ENCODE measurements at regions not wholly inside any gene's neighbourhood (a gene's known extent, or its start where the extent isn't known, plus 50 kb on each side); places are given as distances from the start of the nearest gene placed in this dataset.

GRCh38 chr3:101128786-101129185 is 135.6 kb upstream of the ABI3BP start:
- DNase-seq (ENCODE audit: insufficient read length, low spot score, missing footprints), result no peak
- TF ChIP-seq, protein P1, sequence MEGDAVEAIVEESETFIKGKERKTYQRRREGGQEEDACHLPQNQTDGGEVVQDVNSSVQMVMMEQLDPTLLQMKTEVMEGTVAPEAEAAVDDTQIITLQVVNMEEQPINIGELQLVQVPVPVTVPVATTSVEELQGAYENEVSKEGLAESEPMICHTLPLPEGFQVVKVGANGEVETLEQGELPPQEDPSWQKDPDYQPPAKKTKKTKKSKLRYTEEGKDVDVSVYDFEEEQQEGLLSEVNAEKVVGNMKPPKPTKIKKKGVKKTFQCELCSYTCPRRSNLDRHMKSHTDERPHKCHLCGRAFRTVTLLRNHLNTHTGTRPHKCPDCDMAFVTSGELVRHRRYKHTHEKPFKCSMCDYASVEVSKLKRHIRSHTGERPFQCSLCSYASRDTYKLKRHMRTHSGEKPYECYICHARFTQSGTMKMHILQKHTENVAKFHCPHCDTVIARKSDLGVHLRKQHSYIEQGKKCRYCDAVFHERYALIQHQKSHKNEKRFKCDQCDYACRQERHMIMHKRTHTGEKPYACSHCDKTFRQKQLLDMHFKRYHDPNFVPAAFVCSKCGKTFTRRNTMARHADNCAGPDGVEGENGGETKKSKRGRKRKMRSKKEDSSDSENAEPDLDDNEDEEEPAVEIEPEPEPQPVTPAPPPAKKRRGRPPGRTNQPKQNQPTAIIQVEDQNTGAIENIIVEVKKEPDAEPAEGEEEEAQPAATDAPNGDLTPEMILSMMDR (IDR thresholded peaks at IDR 0.05; ENCODE audit: extremely low read depth, low read depth, low read length), result no peak
- no peak overlapping the region for H2AFZ ChIP-seq (ENCODE audit: low read length)

GRCh38 chr3:101128001-101128400 is 134.8 kb upstream of the ABI3BP start:
- Histone ChIP-seq H3K27me3 (ENCODE audit: insufficient read depth, low read length) (no peaks in the 10 kb centered on the region), H3K9me3 (ENCODE audit: low read depth, low read length) (no peaks in the 10 kb centered on the region)
- TF ChIP-seq, protein P1 (IDR thresholded peaks at IDR 0.05; ENCODE audit: extremely low read depth, low read depth, low read length), result no peak

More at GRCh38 chr3:101128786-101129185, 135.6 kb upstream of the ABI3BP start:
- no peaks in the 10 kb centered on the region for H3K9me3 ChIP-seq (ENCODE audit: low read depth, low read length)
- H3K27ac ChIP-seq (ENCODE audit: low read depth, low read length), result no peak overlapping the region
- H3K36me3 ChIP-seq (ENCODE audit: insufficient read depth, low read length), result no peaks in the 10 kb centered on the region
- no peaks in the 10 kb centered on the region for H3K27me3 ChIP-seq (ENCODE audit: insufficient read depth, low read length)
- H4K20me1 ChIP-seq (ENCODE audit: insufficient read depth, low read length), result no peaks in the 10 kb centered on the region
- no peak overlapping the region for H3K4me3 ChIP-seq (ENCODE audit: insufficient read depth, low read length)
- peaks cover 3% of the 10 kb centered on the region for H3K4me1 ChIP-seq (ENCODE audit: insufficient read depth, low read length)
- H3K79me2 ChIP-seq (ENCODE audit: insufficient read depth, low read length), result no peaks in the 10 kb centered on the region
- H3K4me2 ChIP-seq (ENCODE audit: insufficient read depth, low read length), result no peak overlapping the region

DNA sequence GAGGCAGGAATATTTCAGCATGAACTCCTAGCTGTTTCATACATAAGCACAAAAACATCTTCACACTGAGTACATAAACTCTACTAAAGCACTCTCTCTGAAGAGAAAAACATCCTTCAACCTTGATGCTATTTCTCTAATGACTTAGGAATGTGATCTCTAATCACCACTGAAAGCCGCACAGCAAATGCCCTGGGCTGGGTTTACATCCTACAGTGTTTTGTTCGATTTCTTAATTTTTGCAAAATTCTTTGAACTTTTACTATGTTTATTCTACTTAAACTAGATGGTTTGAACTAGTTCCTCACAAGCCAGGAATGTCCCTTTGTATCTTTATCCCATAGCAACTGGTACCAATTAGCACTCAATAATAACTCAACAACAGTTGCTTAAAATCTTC is 130.9 kb upstream of the ABI3BP start:
- DNase-seq (ENCODE audit: insufficient read length, low spot score, missing footprints), result no peak
- Histone ChIP-seq H2AFZ (ENCODE audit: low read length) (no peak overlapping the region), H3K4me3 (ENCODE audit: insufficient read depth, low read length) (no peak overlapping the region), H3K36me3 (ENCODE audit: insufficient read depth, low read length) (no peaks in the 10 kb centered on the region), H3K27ac (ENCODE audit: low read depth, low read length) (no peak overlapping the region), H4K20me1 (ENCODE audit: insufficient read depth, low read length) (no peaks in the 10 kb centered on the region), H3K9me3 (ENCODE audit: low read depth, low read length) (no peaks in the 10 kb centered on the region), H3K79me2 (ENCODE audit: insufficient read depth, low read length) (no peaks in the 10 kb centered on the region), H3K27me3 (ENCODE audit: insufficient read depth, low read length) (no peaks in the 10 kb centered on the region), H3K4me2 (ENCODE audit: insufficient read depth, low read length) (no peak overlapping the region), H3K4me1 (ENCODE audit: insufficient read depth, low read length) (peaks cover 13% of the 10 kb centered on the region)
- TF ChIP-seq, protein P1 (IDR thresholded peaks at IDR 0.05; ENCODE audit: extremely low read depth, low read depth, low read length), result no peak

More at GRCh38 chr3:101128001-101128400, 134.8 kb upstream of the ABI3BP start:
- peaks cover 3% of the 10 kb centered on the region for H3K4me1 ChIP-seq (ENCODE audit: insufficient read depth, low read length)
- no peak overlapping the region for H3K27ac ChIP-seq (ENCODE audit: low read depth, low read length)
- no peak for DNase-seq (ENCODE audit: insufficient read length, low spot score, missing footprints)
- H3K4me2 ChIP-seq (ENCODE audit: insufficient read depth, low read length), result no peak overlapping the region
- H2AFZ ChIP-seq (ENCODE audit: low read length), result no peak overlapping the region
- H3K79me2 ChIP-seq (ENCODE audit: insufficient read depth, low read length), result no peaks in the 10 kb centered on the region
- H3K36me3 ChIP-seq (ENCODE audit: insufficient read depth, low read length), result no peaks in the 10 kb centered on the region
- H4K20me1 ChIP-seq (ENCODE audit: insufficient read depth, low read length), result no peaks in the 10 kb centered on the region
- no peak overlapping the region for H3K4me3 ChIP-seq (ENCODE audit: insufficient read depth, low read length)

DNA sequence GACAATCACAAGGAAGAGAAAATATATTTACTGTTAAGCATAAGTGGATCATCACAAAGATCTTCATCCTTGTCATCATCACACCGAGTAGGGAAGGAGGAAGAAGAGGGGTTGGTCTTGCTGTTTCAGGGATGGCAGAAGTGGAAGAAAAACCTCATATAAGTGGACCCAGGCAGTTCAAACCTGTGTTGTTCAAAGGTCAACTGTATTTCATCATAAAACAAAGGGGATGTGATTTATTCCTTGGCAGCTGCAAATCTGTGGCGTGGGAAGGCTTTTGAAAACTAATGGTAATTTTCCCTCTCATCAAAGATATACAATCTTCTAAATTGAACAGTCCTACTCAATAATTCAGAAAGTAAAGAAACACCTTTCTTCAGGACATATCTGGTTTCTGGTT is 129.9 kb upstream of the ABI3BP start:
- no peaks in the 10 kb centered on the region for H3K79me2 ChIP-seq (ENCODE audit: insufficient read depth, low read length)
- H3K36me3 ChIP-seq (ENCODE audit: insufficient read depth, low read length), result no peaks in the 10 kb centered on the region
- H4K20me1 ChIP-seq (ENCODE audit: insufficient read depth, low read length), result no peaks in the 10 kb centered on the region
- H3K27ac ChIP-seq (ENCODE audit: low read depth, low read length), result no peak overlapping the region
- DNase-seq (ENCODE audit: insufficient read length, low spot score, missing footprints), result no peak
- no peak overlapping the region for H3K4me3 ChIP-seq (ENCODE audit: insufficient read depth, low read length)
- H3K27me3 ChIP-seq (ENCODE audit: insufficient read depth, low read length), result no peaks in the 10 kb centered on the region
- no peak overlapping the region for H3K4me2 ChIP-seq (ENCODE audit: insufficient read depth, low read length)
- H3K4me1 ChIP-seq (ENCODE audit: insufficient read depth, low read length), result peaks cover 15% of the 10 kb centered on the region
- TF ChIP-seq, protein P1 (IDR thresholded peaks at IDR 0.05; ENCODE audit: extremely low read depth, low read depth, low read length), result no peak
- no peak overlapping the region for H2AFZ ChIP-seq (ENCODE audit: low read length)
- no peaks in the 10 kb centered on the region for H3K9me3 ChIP-seq (ENCODE audit: low read depth, low read length)

Measured in osteoblast (primary cell).